ENCODE measurements at regions not wholly inside any gene's neighbourhood (a gene's known extent, or its start where the extent isn't known, plus 50 kb on each side); places are given as distances from the start of the nearest gene placed in this dataset.

DNA sequence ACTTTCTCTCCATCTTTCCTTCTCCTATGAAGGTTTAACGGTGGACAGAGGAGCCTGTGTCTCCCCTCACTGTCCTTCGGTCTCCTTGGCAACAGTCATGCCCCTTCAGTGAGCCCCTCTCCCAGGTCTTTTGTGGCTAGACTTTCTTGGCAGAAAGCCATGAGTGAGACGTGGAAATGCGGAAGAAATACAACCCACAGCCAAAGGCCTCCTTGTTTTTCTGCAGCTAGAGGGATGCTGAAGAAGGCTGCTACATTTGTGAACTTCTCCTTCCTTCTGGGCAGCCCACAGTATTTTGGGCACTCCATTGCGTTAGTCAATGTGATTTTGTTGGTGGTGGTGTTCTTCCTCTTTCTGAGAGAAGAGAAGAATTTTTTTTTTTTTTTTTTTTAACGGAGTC is 333.7 kb upstream of the PODXL start:
- Histone ChIP-seq H3K9me3 (ENCODE audit: control insufficient read depth, low read depth, low read length) (peaks cover 7% of the 10 kb centered on the region), H3K9me1 (ENCODE audit: control insufficient read depth, extremely low read depth, insufficient read depth, low read length) (no peaks in the 10 kb centered on the region), H3K4me2 (ENCODE audit: control insufficient read depth, extremely low read depth, insufficient read depth, low read depth, low read length) (no peak overlapping the region), H3K27me3 (ENCODE audit: control insufficient read depth, extremely low read depth, insufficient read depth, low read length) (peaks cover 6% of the 10 kb centered on the region), H3K79me2 (ENCODE audit: control insufficient read depth, insufficient read depth, low read length) (no peaks in the 10 kb centered on the region), H3K4me3 (ENCODE audit: control insufficient read depth in 2 of 3, extremely low read depth in 1 of 3, insufficient read depth in 2 of 3, low read depth in 1 of 3, low read length in 3 of 3) (no peak overlapping the region), H3K4me1 (ENCODE audit: control insufficient read depth, extremely low read depth, insufficient read depth, low read length) (peaks cover 10% of the 10 kb centered on the region), H4K20me1 (ENCODE audit: control insufficient read depth, extremely low read depth, insufficient read depth, low read length) (no peaks in the 10 kb centered on the region), H3K36me3 (ENCODE audit: control insufficient read depth in 2 of 2, extremely low read depth in 1 of 2, insufficient read depth in 2 of 2, low read length in 2 of 2) (no peaks in the 10 kb centered on the region), H3K9ac (ENCODE audit: control insufficient read depth, extremely low read depth, insufficient read depth, low read length) (no peak overlapping the region), H3K27ac (ENCODE audit: control insufficient read depth, insufficient read depth, low read length) (no peak overlapping the region), H2AFZ (ENCODE audit: control insufficient read depth, low read length) (no peak overlapping the region)
- TF ChIP-seq, protein P1, sequence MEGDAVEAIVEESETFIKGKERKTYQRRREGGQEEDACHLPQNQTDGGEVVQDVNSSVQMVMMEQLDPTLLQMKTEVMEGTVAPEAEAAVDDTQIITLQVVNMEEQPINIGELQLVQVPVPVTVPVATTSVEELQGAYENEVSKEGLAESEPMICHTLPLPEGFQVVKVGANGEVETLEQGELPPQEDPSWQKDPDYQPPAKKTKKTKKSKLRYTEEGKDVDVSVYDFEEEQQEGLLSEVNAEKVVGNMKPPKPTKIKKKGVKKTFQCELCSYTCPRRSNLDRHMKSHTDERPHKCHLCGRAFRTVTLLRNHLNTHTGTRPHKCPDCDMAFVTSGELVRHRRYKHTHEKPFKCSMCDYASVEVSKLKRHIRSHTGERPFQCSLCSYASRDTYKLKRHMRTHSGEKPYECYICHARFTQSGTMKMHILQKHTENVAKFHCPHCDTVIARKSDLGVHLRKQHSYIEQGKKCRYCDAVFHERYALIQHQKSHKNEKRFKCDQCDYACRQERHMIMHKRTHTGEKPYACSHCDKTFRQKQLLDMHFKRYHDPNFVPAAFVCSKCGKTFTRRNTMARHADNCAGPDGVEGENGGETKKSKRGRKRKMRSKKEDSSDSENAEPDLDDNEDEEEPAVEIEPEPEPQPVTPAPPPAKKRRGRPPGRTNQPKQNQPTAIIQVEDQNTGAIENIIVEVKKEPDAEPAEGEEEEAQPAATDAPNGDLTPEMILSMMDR (optimal IDR thresholded peaks at IDR 0.05 in 1 of 3, IDR thresholded peaks at IDR 0.05 in 1 of 3, conservative IDR thresholded peaks at IDR 0.05 in 1 of 3; ENCODE audit: extremely low read depth in 1 of 3, insufficient read depth in 2 of 3, low read length in 3 of 3): no peak
- no peak for TF ChIP-seq EZH2 (IDR thresholded peaks at IDR 0.05; ENCODE audit: low read length)
- FAIRE-seq (no peak), DNase-seq (ENCODE audit: low read depth, low spot score) (no peak)
- dilution Hi-C loops (cut with MboI; ENCODE audit: extremely low pct_ligation_motif_present, low sequenced_read_pairs): no loop called here

DNA sequence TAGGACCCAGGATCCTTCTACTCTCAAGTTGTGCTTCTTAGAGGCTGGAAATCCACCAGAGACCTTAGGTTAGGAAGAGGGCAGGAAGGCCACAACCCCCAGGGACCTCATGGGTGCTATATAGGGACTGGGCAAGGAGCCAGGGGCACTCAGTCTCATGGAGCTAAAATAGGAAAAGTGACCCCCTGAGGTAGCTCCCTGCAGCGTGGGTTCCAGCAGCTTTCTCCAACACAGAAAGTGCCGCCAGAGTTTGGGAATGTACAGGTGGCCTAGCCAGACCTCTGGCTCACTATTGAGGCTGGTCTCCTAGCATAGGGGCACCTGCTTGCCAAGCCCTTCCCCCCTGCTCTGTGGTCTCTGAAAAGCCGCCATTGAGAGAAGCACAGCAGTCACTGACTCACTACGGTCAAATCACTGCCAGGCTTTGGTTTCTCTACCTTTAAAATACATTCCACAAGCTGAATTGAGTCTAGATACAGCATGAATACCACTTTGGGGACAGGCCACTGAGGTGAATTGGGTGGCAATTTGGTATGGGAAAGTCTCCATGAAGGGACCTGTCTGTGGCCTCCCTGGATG is 333.2 kb upstream of the PODXL start:
- DNase-seq (ENCODE audit: low read depth, low spot score) (no peak), FAIRE-seq (no peak)
- Histone ChIP-seq H3K27ac (ENCODE audit: control insufficient read depth, insufficient read depth, low read length) (no peak overlapping the region), H3K9me1 (ENCODE audit: control insufficient read depth, extremely low read depth, insufficient read depth, low read length) (no peaks in the 10 kb centered on the region), H3K4me1 (ENCODE audit: control insufficient read depth, extremely low read depth, insufficient read depth, low read length) (peaks cover 5% of the 10 kb centered on the region), H3K4me2 (ENCODE audit: control insufficient read depth, extremely low read depth, insufficient read depth, low read depth, low read length) (no peak overlapping the region), H2AFZ (ENCODE audit: control insufficient read depth, low read length) (no peak overlapping the region), H3K36me3 (ENCODE audit: control insufficient read depth in 2 of 2, extremely low read depth in 1 of 2, insufficient read depth in 2 of 2, low read length in 2 of 2) (no peaks in the 10 kb centered on the region), H3K27me3 (ENCODE audit: control insufficient read depth, extremely low read depth, insufficient read depth, low read length) (peaks cover 6% of the 10 kb centered on the region), H3K9me3 (ENCODE audit: control insufficient read depth, low read depth, low read length) (peaks cover 8% of the 10 kb centered on the region), H3K9ac (ENCODE audit: control insufficient read depth, extremely low read depth, insufficient read depth, low read length) (no peak overlapping the region), H3K4me3 (ENCODE audit: control insufficient read depth in 2 of 3, extremely low read depth in 1 of 3, insufficient read depth in 2 of 3, low read depth in 1 of 3, low read length in 3 of 3) (no peak overlapping the region), H4K20me1 (ENCODE audit: control insufficient read depth, extremely low read depth, insufficient read depth, low read length) (no peaks in the 10 kb centered on the region), H3K79me2 (ENCODE audit: control insufficient read depth, insufficient read depth, low read length) (no peaks in the 10 kb centered on the region)
- no peak for TF ChIP-seq EZH2 (IDR thresholded peaks at IDR 0.05; ENCODE audit: low read length)
- TF ChIP-seq, protein P1 (optimal IDR thresholded peaks at IDR 0.05 in 1 of 3, IDR thresholded peaks at IDR 0.05 in 1 of 3, conservative IDR thresholded peaks at IDR 0.05 in 1 of 3; ENCODE audit: extremely low read depth in 1 of 3, insufficient read depth in 2 of 3, low read length in 3 of 3): no peak
- dilution Hi-C loops (cut with MboI; ENCODE audit: extremely low pct_ligation_motif_present, low sequenced_read_pairs): no loop called here
